8988T (cell line): ENCODE measurements at regions not wholly inside any gene's neighbourhood (a gene's known extent, or its start where the extent isn't known, plus 50 kb on each side); places are given as distances from the start of the nearest gene placed in this dataset.
"Not testable (repeated sequence)": the region's sequence is repeated elsewhere in the genome, so short reads cannot be mapped to it uniquely, and the experiment has no call there.

ENCODE experiments used
- DNase-seq: peaks from one replicate; pipeline ENCODE4 v3.0.0; 2011

GRCh38 chr9:108269371-108269770, 586.4 kb downstream of the ACTL7B start:
- DNase-seq = no peak

- no peak for DNase-seq
Observed at GRCh38 chr9:108265065-108265464, 590.7 kb downstream of the ACTL7B start.

- DNase-seq = no peak
Observed at GRCh38 chr9:108264093-108264492, 591.7 kb downstream of the ACTL7B start.

GRCh38 chr9:108262836-108263235, 593.0 kb downstream of the ACTL7B start:
- DNase-seq = no peak

GRCh38 chr9:108259917-108260675, 595.7 kb downstream of the ACTL7B start:
- no peak for DNase-seq

- DNase-seq = no peak
Observed at GRCh38 chr9:108258640-108259039, 597.1 kb downstream of the ACTL7B start.

GRCh38 chr9:108257382-108257781, 598.4 kb downstream of the ACTL7B start:
- DNase-seq = no peak

- DNase-seq = no peak
Observed at GRCh38 chr9:108254236-108254635, 601.5 kb downstream of the ACTL7B start.

GRCh38 chr9:108247391-108247790, 608.4 kb downstream of the ACTL7B start:
- DNase-seq = not testable (repeated sequence)

- DNase-seq = no peak
Observed at GRCh38 chr9:108245901-108246300, 609.9 kb downstream of the ACTL7B start.

- DNase-seq = no peak
Observed at GRCh38 chr9:108245331-108245730, 610.5 kb downstream of the ACTL7B start.

GRCh38 chr9:108244686-108245085, 611.1 kb downstream of the ACTL7B start:
- DNase-seq = no peak

GRCh38 chr9:108241384-108242073, 614.3 kb downstream of the ACTL7B start:
- no peak for DNase-seq

- DNase-seq = no peak
Observed at GRCh38 chr9:108239696-108240321, 616.0 kb downstream of the ACTL7B start.

- no peak for DNase-seq
Observed at GRCh38 chr9:108235609-108236008, 620.2 kb downstream of the ACTL7B start.

GRCh38 chr9:108234811-108235210, 621.0 kb downstream of the ACTL7B start:
- DNase-seq = no peak

GRCh38 chr9:108225149-108225800, 630.5 kb downstream of the ACTL7B start:
- DNase-seq = no peak

GRCh38 chr9:108224716-108225115, 631.1 kb downstream of the ACTL7B start:
- no peak for DNase-seq

- DNase-seq = no peak
Observed at GRCh38 chr9:108219664-108220063, 636.1 kb downstream of the ACTL7B start.

GRCh38 chr9:108217431-108218349, 638.1 kb downstream of the ACTL7B start:
- DNase-seq = no peak

- no peak for DNase-seq
Observed at GRCh38 chr9:108213511-108213910, 642.3 kb downstream of the ACTL7B start.

GRCh38 chr9:108212184-108212583, 643.6 kb downstream of the ACTL7B start:
- no peak for DNase-seq
